ENCODE measurements at regions not wholly inside any gene's neighbourhood (a gene's known extent, or its start where the extent isn't known, plus 50 kb on each side); places are given as distances from the start of the nearest gene placed in this dataset.

DNA sequence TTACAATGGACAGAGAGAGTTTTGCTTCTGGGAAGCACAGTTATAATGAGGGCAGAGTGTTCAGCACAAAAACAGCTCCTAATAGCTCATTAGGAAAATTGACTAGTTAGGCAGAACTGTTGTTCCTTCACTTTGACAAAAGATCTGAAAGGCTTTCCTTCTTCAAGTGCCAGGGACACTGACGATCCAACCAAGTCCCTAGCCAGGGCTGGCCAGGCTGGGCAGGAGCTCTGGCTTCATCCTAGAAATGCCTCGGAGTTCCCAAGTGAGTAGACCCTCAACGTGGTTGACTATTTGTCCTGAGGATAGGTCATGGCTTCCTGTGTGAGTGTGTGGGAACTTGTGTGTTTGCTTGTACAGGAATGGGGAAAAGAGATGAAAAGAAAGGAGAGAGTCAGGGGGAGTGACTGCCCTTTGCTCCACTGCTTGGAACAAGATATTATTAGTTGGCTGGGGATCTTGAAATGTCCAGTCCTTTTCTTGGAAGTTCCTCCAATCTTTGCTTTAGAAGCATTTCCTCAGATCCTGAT, 617.9 kb downstream of the NTRK3 start:
- TF ChIP-seq, protein P1, sequence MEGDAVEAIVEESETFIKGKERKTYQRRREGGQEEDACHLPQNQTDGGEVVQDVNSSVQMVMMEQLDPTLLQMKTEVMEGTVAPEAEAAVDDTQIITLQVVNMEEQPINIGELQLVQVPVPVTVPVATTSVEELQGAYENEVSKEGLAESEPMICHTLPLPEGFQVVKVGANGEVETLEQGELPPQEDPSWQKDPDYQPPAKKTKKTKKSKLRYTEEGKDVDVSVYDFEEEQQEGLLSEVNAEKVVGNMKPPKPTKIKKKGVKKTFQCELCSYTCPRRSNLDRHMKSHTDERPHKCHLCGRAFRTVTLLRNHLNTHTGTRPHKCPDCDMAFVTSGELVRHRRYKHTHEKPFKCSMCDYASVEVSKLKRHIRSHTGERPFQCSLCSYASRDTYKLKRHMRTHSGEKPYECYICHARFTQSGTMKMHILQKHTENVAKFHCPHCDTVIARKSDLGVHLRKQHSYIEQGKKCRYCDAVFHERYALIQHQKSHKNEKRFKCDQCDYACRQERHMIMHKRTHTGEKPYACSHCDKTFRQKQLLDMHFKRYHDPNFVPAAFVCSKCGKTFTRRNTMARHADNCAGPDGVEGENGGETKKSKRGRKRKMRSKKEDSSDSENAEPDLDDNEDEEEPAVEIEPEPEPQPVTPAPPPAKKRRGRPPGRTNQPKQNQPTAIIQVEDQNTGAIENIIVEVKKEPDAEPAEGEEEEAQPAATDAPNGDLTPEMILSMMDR (IDR thresholded peaks at IDR 0.05 in 2 of 3, conservative IDR thresholded peaks at IDR 0.05 in 1 of 3; ENCODE audit: borderline replicate concordance in 1 of 3, insufficient read depth in 1 of 3, low read depth in 2 of 3, low read length in 2 of 3), result no peak
- TF ChIP-seq POLR2AphosphoS5 (IDR thresholded peaks at IDR 0.05; ENCODE audit: low read depth, low read length) (no peak), SP1 (IDR thresholded peaks at IDR 0.05; ENCODE audit: low read depth) (no peak), EZH2 (IDR thresholded peaks at IDR 0.05) (no peak), EZH2phosphoT487 (IDR thresholded peaks at IDR 0.05; ENCODE audit: borderline replicate concordance) (no peak), ZFX (IDR thresholded peaks at IDR 0.05) (no peak)
- TF ChIP-seq, protein P2, sequence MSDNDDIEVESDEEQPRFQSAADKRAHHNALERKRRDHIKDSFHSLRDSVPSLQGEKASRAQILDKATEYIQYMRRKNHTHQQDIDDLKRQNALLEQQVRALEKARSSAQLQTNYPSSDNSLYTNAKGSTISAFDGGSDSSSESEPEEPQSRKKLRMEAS (IDR thresholded peaks at IDR 0.05), result no peak
